ENCODE measurements at regions not wholly inside any gene's neighbourhood (a gene's known extent, or its start where the extent isn't known, plus 50 kb on each side); places are given as distances from the start of the nearest gene placed in this dataset.
"Not testable (repeated sequence)": the region's sequence is repeated elsewhere in the genome, so short reads cannot be mapped to it uniquely, and the experiment has no call there.

- peaks cover 47% of the 10 kb centered on the region for H3K9me3 Mint-ChIP-seq
- DNase-seq (ENCODE audit: low spot score in 2 of 2, unreplicated experiment in 2 of 2); H3K4me1 Mint-ChIP-seq; H3K27me3 Mint-ChIP-seq (ENCODE audit: low read depth); H3K36me3 Mint-ChIP-seq; H3K27ac Mint-ChIP-seq; H3K4me3 Mint-ChIP-seq: not testable (repeated sequence)
Measured at GRCh38 chr20:18876394-18876793, 62.8 kb downstream of the SCP2D1 start.

- peaks cover 44% of the 10 kb centered on the region for H3K9me3 Mint-ChIP-seq
- no peak overlapping the region for H3K27ac Mint-ChIP-seq
Measured at GRCh38 chr20:18879262-18879661, 65.7 kb downstream of the SCP2D1 start.

GRCh38 chr20:18886756-18887155 is 73.2 kb downstream of the SCP2D1 start:
- peaks cover 6% of the 10 kb centered on the region for H3K27me3 Mint-ChIP-seq (ENCODE audit: low read depth)

More at GRCh38 chr20:18879262-18879661, 65.7 kb downstream of the SCP2D1 start:
- DNase-seq (ENCODE audit: low spot score in 2 of 2, unreplicated experiment in 2 of 2), result no peak
- no peak for TF ChIP-seq CTCF (IDR thresholded peaks at IDR 0.05; ENCODE audit: unreplicated experiment)
- H3K27me3 Mint-ChIP-seq (ENCODE audit: low read depth), result peaks cover 2% of the 10 kb centered on the region
- H3K36me3 Mint-ChIP-seq, result no peaks in the 10 kb centered on the region
- H3K4me1 Mint-ChIP-seq, result no peaks in the 10 kb centered on the region
- no peak overlapping the region for H3K4me3 Mint-ChIP-seq

GRCh38 chr20:18901980-18902737 is 88.6 kb downstream of the SCP2D1 start:
- no peak for DNase-seq (ENCODE audit: low spot score in 2 of 2, unreplicated experiment in 2 of 2)
- Mint-ChIP-seq H3K36me3 (no peaks in the 10 kb centered on the region), H3K4me3 (no peak overlapping the region), H3K27ac (no peak overlapping the region), H3K4me1 (peaks cover 7% of the 10 kb centered on the region), H3K27me3 (ENCODE audit: low read depth) (peaks cover 7% of the 10 kb centered on the region), H3K9me3 (no peaks in the 10 kb centered on the region)
- TF ChIP-seq CTCF (IDR thresholded peaks at IDR 0.05; ENCODE audit: unreplicated experiment), result no peak

More at GRCh38 chr20:18886756-18887155, 73.2 kb downstream of the SCP2D1 start:
- DNase-seq (ENCODE audit: low spot score in 2 of 2, unreplicated experiment in 2 of 2), result no peak
- H3K9me3 Mint-ChIP-seq, result peaks cover 17% of the 10 kb centered on the region
- H3K36me3 Mint-ChIP-seq, result no peaks in the 10 kb centered on the region
- no peaks in the 10 kb centered on the region for H3K4me1 Mint-ChIP-seq
- H3K4me3 Mint-ChIP-seq, result no peak overlapping the region
- no peak overlapping the region for H3K27ac Mint-ChIP-seq
- TF ChIP-seq CTCF (IDR thresholded peaks at IDR 0.05; ENCODE audit: unreplicated experiment), result no peak

GRCh38 chr20:18904192-18904591 is 90.6 kb downstream of the SCP2D1 start:
- Mint-ChIP-seq H3K27ac (no peak overlapping the region), H3K27me3 (ENCODE audit: low read depth) (peaks cover 5% of the 10 kb centered on the region), H3K4me3 (no peak overlapping the region), H3K9me3 (no peaks in the 10 kb centered on the region), H3K4me1 (peaks cover 7% of the 10 kb centered on the region), H3K36me3 (no peaks in the 10 kb centered on the region)
- TF ChIP-seq CTCF (IDR thresholded peaks at IDR 0.05; ENCODE audit: unreplicated experiment), result no peak
- no peak for DNase-seq (ENCODE audit: low spot score in 2 of 2, unreplicated experiment in 2 of 2)

GRCh38 chr20:18904624-18905023 is 91.0 kb downstream of the SCP2D1 start:
- peaks cover 7% of the 10 kb centered on the region for H3K4me1 Mint-ChIP-seq
- H3K36me3 Mint-ChIP-seq, result no peaks in the 10 kb centered on the region
- H3K4me3 Mint-ChIP-seq, result no peak overlapping the region
- H3K9me3 Mint-ChIP-seq, result no peaks in the 10 kb centered on the region
- no peak for DNase-seq (ENCODE audit: low spot score in 2 of 2, unreplicated experiment in 2 of 2)
- no peak overlapping the region for H3K27ac Mint-ChIP-seq
- H3K27me3 Mint-ChIP-seq (ENCODE audit: low read depth), result peaks cover 5% of the 10 kb centered on the region
- no peak for TF ChIP-seq CTCF (IDR thresholded peaks at IDR 0.05; ENCODE audit: unreplicated experiment)

All from mesothelial cell of epicardium (in vitro differentiated cells).